GM21526 (cell line): ENCODE measurements at regions not wholly inside any gene's neighbourhood (a gene's known extent, or its start where the extent isn't known, plus 50 kb on each side); places are given as distances from the start of the nearest gene placed in this dataset.
"Not testable (repeated sequence)": the region's sequence is repeated elsewhere in the genome, so short reads cannot be mapped to it uniquely, and the experiment has no call there.

Source experiments
- ATAC-seq: cut with Tn5 transposase; IDR thresholded peaks from one replicate; pipeline ENCODE4 v1.9.1; 2021; ENCODE audit warnings: moderate library complexity; ENCODE audit not compliant: unreplicated experiment, low FRiP score

DNA sequence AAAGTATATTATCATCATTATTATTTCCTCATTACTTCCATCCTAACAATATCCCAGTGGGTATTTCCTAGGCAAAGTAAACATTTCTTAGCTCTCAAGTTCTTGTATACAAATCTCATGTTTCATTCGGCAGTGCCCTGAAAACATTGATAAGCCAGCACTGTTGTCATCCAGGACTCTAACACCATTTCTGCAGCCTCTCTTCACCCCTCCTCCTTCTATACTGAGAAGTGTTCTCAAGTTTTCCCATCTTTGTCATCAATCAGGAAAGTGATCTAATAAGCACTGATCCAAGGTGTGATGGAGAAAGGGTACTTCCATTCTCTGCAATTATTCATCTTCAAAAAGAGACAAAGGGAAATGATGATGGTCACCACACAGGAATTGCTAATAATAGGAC lies 168.4 kb upstream of the CCDC54 start:
- no peak for ATAC-seq

DNA sequence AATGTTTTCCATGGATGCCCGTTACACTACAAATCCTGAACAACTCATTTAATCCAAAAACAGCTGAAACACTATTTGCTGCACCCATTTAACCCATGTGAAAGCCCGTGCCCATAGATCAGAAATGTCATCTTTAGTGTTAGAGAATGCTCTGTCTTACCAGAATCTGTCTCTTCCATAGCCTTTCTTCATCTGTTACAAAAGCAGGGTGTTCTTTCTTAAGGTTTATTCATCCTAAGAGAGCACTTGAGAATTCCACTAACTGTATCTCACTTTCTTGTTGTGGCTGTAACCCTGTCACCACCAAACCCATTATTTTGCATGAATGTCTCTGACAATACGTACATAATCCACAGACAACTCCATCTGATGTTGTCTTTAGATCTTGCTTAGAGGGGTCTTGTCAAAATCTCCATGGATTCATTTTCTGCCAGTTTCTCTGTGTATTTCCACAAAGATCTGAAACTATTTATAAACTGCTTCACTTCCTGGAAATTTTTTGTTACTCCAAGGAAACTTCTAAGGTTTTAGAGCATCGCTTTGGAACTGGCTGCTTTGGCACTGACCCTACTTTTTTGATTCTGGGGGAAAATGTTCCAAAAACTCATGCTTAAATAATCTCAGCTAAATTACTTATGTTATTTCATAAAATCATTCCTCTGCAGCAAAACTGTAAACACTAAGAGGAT lies 167.8 kb upstream of the CCDC54 start:
- ATAC-seq, result no peak

DNA sequence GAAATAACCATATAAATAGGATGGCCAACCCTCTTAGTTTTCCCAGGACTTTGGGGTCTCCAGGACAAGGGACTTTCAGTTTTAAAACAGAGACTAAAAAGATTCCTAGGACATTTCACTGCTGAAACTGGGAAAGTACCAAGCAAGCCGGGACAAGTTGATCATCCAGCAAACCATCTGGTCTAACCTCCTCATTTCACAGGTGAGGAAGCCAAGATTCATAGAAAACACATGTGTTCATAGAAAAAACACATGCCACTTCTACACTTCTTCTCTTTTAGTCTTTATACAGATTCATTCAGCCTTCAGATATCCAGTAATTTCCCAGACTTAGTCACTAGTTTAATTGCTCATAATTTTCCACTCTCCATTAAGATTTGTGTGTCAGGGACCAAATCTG lies 165.6 kb upstream of the CCDC54 start:
- no peak for ATAC-seq

DNA sequence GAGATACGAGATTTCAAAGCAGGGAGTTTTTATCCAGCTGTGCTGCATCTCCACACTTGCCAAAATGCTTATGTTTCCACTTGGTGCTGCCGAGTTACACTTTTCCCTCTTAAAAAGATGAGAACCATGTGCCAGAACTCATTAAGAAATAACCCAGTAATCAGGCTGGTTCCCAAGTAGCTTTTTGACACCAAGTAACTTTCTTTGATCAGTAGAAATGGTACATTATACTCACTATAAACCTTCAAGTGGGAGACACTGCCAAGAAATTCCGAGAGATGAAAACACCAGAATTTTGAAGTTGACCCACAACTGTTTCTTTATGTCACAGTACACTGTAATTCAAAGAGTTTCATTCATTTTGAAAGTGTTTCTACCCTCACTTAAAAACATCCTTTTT lies 164.6 kb upstream of the CCDC54 start:
- ATAC-seq, result no peak

DNA sequence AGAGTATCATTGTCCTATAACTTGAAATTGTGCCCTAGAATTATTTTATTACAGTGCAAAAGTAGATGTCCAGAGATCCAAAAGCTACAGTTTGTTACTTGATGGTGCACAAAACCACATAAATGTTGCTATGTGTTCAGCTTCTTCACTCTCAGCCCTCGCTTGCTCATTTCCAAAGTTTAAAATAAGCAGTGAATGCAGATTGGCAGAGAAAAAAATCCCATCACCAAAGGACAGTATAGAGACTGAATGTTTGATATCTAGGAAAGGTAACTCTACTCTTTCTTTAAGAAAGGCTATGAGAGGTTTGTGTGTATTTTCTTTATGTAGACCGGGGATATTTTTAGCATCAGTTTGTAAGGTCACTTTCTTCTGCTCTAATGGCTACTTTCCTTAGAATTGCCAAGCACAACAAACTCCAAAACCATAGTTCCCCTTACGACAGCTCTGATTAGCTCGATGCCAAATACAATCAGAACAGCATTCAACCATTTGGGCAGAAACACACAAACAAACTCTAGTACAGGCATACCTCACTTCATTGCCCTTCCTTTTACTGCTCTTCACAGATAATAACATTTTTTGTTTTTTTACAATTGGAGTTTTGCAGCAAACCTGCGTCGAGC lies 164.1 kb upstream of the CCDC54 start:
- ATAC-seq, result no peak

DNA sequence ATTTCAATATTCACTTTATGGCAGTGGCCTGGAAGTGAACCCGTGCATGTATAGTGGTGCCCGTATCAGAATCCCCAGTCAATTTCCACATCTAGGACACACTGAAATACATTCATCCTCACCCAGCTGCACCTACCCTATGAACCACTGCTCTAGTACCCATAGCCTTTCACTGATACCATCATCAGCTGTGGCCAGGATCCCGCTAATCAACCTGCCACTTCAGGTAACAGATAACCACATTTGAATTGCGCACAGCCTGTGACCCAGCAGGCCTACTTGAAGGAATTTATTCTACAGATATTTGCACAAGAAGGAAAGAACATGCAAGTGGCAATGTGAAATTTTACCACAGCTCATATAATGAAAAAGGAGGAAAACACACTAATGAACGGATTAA lies 161.0 kb upstream of the CCDC54 start:
- no peak for ATAC-seq

DNA sequence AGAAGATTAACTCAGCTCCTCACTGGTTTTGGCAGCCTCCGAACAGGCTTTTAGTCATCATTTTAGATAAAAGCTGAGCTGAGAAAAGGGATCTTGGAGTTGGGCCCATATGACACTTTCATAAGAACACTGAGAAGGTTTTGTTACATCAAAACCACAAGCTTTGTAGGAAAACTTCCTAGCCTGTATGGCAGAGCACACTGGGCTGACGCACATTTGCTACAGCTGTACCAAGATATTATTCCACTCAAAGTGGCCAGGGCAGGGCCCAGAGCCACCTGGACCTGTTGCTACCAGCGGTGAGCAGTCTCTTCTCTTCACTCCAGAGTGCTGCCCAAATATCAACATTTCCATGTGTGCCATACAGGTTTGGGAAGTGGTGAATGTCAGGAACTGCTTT lies 160.5 kb upstream of the CCDC54 start:
- ATAC-seq, result no peak

DNA sequence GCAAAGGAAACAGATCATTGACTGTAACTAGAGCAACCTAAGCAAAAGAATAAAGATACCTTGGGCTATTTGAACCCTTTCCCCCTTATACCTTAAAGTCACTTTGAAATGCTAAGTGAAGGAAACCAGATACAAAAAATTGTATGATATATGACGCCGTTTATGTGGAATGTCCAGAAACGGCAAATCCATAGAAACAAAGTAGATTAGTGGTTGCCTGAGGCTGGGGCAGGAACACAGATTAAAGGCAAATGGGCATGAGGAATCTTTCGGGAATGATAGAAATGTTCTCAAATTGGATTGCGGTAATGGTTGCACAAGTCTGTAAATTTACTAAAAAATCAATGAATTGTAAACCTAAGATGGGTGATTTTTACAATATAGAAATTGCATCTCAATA lies 160.1 kb upstream of the CCDC54 start:
- no peak for ATAC-seq

DNA sequence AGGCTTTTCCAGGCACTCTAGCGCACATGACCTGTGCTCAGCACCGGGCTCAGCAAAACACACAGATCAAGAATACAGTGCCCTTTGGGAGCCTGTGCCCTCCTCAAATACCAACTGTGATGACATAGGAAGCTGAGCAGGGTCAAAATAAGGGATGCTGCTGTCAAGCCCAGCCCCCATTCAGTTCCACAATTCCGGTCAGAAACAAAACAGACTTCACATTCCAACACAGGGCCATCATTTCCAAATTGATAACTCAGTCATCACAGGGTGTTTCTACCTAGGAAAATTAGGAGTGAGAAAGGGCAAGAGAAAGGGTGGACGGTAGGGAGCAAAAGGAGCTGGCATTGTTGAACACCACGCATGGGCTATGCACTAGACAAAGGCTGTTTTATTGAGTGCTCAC lies 158.4 kb upstream of the CCDC54 start:
- no peak for ATAC-seq

DNA sequence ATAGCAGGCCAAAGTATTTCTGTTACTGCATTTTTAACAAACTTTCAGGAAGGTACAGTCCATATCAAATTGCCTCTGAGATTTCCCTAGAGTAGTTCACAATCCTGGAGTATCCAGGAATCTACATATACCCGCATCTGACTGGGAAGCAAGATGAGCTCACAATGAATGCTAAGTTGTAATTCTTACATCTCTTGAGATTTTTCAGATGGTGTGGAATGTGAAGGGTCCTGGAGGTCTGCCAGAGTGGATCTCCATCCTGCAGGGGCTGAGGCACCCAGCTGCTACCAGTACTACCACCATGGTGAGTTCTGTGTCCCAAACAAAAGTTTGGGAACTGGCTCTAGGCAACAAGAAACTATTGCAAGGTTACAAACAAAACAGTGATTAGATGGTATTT lies 156.7 kb upstream of the CCDC54 start:
- ATAC-seq, result no peak

DNA sequence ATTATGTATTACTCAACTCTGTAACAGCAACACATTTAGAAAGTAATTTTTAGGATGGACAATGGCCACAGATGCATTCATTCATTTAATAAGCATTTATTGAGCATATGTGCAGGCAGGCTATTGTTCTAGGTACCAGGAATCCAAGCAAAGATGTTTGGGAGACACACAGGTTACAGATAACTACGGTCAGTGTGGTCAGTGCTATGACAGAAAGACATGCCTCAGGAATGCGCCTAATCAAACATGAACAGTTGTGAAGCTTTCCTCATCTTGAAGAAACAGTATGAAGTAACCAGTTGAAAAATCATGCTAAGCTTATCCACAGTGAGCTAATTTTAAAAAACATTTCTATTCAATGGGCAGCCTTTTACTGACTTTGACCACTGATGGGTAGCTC lies 155.4 kb upstream of the CCDC54 start:
- no peak for ATAC-seq

DNA sequence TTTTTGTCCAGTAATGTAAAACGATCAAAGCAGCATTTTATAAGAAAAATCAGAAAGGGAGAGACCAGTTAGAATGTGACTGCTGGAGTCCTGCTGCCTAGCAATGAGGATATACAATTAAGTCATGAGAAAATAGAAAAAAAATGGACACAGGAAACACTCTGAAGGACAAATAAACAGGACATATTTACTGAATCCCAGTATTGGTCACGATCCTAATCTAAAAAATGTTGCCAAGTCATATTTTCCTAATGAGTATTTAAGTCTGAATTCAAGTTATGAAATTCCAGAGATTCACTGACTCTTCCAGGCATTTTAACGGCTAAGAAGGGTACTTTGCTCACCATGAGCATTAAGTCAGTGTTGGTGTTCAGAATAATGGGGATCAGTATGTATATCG lies 154.3 kb upstream of the CCDC54 start:
- no peak for ATAC-seq

DNA sequence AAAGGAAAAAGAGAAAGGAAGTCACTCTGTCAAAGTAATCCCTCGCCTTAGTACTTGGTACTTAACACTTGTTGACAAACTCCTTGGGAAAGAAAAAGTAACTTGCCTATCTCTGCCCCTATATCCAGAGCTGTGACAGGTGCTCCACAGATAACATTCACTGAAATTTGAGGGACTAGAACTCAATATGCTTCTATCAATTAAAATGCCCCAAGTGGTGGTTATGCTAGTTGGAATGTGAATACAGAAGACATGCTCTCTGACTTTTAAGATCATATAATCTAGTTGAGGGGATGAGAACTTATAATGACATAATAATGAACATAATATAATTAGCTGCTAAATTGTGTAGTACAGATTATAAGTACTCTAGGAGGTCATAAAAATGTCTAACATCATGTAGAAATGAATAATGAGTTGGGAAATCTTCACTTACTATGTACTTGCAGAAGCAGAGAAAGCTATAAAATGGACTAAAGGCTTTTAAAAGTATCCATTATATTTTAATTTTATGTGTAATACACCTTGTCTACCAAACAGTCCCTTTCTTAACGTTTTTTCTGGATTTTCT lies 153.1 kb upstream of the CCDC54 start:
- ATAC-seq, result no peak

DNA sequence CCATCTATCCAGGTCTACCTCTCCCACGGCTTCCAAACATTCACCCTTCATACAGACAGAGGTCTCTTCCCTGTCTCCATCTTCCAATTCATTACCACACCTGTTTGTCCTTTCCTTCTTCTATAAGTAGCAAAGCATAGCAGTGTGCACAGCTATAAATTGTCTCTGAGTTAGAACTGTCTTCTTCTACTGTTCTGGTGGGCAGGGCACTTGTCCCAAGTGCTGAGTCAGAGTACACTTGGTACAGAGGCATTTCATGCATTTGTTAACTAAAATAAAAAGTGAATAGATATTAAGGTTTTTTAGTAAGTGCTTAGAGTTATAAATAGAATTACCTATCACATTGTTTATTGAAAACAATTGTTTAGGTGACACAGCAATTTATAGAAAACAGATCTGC lies 150.1 kb upstream of the CCDC54 start:
- ATAC-seq, result no peak

DNA sequence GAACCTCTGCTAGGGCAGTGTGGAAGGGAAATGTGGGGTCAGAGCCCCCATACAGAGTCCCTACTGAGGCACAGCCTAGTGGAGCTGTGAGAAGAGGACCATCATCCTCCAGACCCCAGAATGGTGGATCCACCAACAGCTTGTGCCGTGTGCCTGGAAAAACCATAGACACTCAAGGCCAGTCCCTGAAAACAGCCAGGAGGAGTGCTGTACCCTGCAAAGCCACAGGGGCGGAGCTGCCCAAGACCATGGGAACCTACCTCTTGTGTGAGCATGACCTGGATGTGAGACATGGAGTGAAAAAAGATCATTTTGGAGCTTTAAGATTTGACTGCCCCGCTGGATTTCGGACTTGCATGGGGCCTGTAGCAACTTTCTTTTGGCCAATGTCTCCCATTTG lies 143.4 kb upstream of the CCDC54 start:
- ATAC-seq, result not testable (repeated sequence)

DNA sequence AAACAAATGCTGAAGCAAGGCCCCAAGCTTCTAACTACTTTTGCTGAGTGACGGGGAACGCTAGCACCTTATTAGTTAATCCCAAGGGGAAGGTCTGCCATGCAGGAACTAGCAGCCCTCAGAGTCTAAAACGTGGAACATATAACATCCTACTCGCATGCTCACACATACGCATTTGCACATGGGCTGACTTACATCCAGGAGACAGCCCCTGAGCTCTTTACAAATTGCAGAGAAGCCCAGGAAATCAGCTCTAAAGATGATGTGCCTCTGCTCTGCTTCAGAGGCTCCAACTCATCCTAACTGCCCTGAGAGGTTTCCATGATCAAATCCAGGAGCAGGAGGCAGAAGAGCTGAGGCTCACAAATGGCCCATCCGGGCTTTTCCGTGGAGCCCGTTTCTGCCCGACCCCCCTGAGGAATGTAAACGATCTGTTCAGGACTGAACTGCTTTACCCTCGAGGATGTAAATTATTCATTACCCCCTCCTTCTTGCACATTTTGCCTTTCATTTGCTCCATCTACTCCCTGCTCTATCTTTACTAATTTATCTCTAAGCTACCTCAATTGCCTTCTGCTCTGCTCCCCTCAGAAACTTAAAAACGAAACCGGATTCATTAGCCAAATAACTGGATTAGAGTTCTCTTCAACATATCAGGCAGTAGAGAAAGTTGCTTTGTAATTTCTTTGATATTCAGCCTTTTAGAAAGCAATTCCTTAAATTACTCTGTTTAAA lies 141.9 kb upstream of the CCDC54 start:
- ATAC-seq, result no peak

DNA sequence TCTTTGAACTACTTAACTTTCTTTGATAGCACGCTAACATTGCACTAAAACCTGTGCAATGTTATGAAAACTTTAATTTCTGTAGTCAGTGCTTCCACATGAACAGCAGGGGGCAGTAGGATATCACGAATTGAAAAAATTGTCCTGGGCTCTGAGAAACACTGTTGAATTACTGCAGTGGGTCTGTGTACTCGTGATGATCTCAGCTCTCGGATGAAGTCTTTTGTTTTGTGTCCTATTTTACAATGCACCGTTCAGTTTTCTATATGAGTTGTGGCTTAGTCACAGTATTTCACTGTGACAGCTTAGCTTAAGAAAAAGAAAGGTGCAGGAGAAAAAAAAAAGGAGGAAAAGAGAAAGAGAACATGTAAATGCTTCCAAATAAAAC lies 141.3 kb upstream of the CCDC54 start:
- ATAC-seq, result peak; percentile 60

DNA sequence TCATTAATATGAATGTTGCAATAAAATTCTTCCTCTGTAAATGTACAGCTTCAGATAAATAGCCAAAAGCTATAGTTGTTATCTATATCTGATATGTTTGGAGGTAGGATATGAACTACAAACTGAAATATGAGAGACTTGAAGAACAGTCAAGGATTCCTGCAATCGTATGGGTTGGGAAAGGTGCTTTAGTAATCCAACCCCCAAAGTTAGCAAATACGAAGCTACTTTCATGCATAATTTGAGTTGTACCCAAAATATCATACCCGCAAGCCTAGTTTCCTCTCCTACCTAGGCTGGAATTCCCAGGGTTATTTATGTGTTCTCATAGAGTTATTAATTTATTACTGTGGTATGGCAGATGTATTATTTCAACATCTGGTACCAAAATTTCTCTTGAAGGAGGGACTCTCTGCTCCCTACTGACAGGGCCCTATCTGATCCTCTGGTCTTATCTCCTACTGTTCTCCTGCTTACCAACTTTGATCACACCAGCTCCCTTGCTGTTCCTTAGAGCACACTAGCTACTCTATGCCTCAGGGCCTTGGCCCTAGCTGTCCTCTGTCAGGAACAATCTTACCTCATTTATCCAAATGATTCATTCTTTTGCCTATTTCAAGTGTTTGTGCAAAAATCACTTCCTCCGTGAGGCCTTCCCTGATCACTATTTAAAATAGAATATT lies 140.4 kb upstream of the CCDC54 start:
- ATAC-seq, result no peak

DNA sequence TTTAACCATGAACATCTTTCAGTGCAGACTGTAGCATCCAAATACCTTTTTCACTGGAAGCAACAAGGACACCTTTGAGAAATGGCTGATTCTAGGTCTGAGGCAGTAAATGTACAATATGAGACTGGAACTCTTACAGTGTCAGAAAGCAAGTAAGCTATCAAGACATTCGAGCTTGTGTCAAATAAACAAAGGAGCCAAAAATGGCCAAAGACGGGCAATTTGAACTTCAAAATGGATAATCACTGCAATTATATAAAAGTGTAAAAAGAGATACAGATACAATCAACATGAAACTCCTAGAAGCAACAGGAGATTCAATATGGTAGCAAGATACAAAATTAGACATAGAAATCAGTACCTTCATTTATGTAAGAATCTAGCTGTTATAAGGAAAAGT lies 138.5 kb upstream of the CCDC54 start:
- ATAC-seq, result no peak

DNA sequence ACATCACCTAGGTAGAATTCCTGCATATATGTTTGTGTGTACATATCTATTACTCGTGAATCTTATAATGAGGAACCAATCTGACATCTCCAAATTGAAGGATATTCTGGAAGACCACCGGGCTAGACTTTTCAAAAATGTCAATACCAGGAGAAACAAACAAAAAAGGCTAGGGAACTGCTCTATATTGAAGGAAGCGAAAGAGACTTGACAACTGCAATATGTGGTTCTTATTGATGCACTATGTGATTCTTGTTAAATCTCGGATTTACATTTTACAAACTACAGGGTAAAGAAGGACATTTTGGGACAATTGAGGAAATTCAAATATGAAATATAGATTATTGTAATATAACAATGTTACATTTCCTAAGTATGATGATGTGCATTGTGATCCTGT lies 137.5 kb upstream of the CCDC54 start:
- ATAC-seq, result no peak
